HG03066 (cell line): ENCODE measurements at regions not wholly inside any gene's neighbourhood (a gene's known extent, or its start where the extent isn't known, plus 50 kb on each side); places are given as distances from the start of the nearest gene placed in this dataset.
"Not testable (repeated sequence)": the region's sequence is repeated elsewhere in the genome, so short reads cannot be mapped to it uniquely, and the experiment has no call there.

Experiments
- ATAC-seq: cut with Tn5 transposase; IDR thresholded peaks from one replicate; pipeline ENCODE4 v1.9.1; 2021; ENCODE audit warnings: low read depth; ENCODE audit not compliant: unreplicated experiment

GRCh38 chr12:66768293-66768692 is 89.4 kb upstream of the GRIP1 start:
- ATAC-seq: no peak

GRCh38 chr12:66774929-66775328 is 96.1 kb upstream of the GRIP1 start:
- no peak for ATAC-seq

GRCh38 chr12:66775871-66776270 is 97.0 kb upstream of the GRIP1 start:
- ATAC-seq: no peak

- ATAC-seq: no peak
Measured at GRCh38 chr12:66776974-66777373, 98.1 kb upstream of the GRIP1 start.

- no peak for ATAC-seq
Measured at GRCh38 chr12:66779466-66779865, 100.6 kb upstream of the GRIP1 start.

GRCh38 chr12:66786531-66787308 is 107.8 kb upstream of the GRIP1 start:
- ATAC-seq: no peak

- ATAC-seq: no peak
Measured at GRCh38 chr12:66799551-66799950, 120.7 kb upstream of the GRIP1 start.

- no peak for ATAC-seq
Measured at GRCh38 chr12:66800046-66800445, 121.2 kb upstream of the GRIP1 start.

- no peak for ATAC-seq
Measured at GRCh38 chr12:66803930-66804329, 125.1 kb upstream of the GRIP1 start.

- ATAC-seq: no peak
Measured at GRCh38 chr12:66804563-66804974, 125.7 kb upstream of the GRIP1 start.

GRCh38 chr12:66808606-66809005 is 129.7 kb upstream of the GRIP1 start:
- ATAC-seq: no peak

- no peak for ATAC-seq
Measured at GRCh38 chr12:66813137-66813892, 134.4 kb upstream of the GRIP1 start.

GRCh38 chr12:66819587-66819986 is 140.7 kb upstream of the GRIP1 start:
- no peak for ATAC-seq

GRCh38 chr12:66822961-66823360 is 144.1 kb upstream of the GRIP1 start:
- no peak for ATAC-seq

GRCh38 chr12:66823857-66824570 is 145.1 kb upstream of the GRIP1 start:
- ATAC-seq: no peak

GRCh38 chr12:66825921-66826320 is 147.0 kb upstream of the GRIP1 start:
- not testable (repeated sequence) for ATAC-seq

- ATAC-seq: no peak
Measured at GRCh38 chr12:66829660-66830325, 150.9 kb upstream of the GRIP1 start.

GRCh38 chr12:66831495-66831894 is 152.6 kb upstream of the GRIP1 start:
- no peak for ATAC-seq

- no peak for ATAC-seq
Measured at GRCh38 chr12:66832997-66833396, 154.1 kb upstream of the GRIP1 start.

GRCh38 chr12:66836623-66837310 is 157.9 kb upstream of the GRIP1 start:
- no peak for ATAC-seq
